Activated T-helper 1 cell treated with anti-CD3 and anti-CD28 coated beads, Interleukin-2, amount 50 U/mL, for 16 hours (primary cell): ENCODE measurements at regions not wholly inside any gene's neighbourhood (a gene's known extent, or its start where the extent isn't known, plus 50 kb on each side); places are given as distances from the start of the nearest gene placed in this dataset.

Experiments used
- DNase-seq, 2 donors: peaks; one replicate each; pipeline ENCODE4 v3.0.0-alpha.2; 2020; ENCODE audit warnings: low read depth in 1 of 2, low spot score in 1 of 2

DNA sequence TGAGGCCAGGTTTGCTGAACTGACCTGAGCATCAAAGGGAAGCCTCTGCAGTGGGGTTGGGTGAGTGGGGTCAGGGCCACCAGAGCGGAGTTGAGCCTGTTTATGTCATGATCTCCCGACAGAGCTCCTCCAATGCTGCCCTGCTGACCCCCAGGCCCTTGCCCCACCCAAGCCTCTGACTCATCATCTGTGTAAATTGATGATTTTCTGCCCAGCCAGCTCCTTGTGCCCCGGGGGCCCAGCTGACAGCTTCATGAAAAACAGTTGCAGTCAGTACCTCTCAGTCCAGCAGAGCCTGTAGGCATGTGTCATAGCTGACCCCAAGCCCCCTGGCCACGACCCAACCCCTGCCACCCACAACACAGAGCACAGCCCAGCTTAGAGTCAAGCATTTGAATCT lies 134.9 kb downstream of the CCT6B start:
- no peak for DNase-seq

- no peak for DNase-seq
These were observed 135.4 kb downstream of the CCT6B start for GRCh38 chr17:34825884-34826283.

DNA sequence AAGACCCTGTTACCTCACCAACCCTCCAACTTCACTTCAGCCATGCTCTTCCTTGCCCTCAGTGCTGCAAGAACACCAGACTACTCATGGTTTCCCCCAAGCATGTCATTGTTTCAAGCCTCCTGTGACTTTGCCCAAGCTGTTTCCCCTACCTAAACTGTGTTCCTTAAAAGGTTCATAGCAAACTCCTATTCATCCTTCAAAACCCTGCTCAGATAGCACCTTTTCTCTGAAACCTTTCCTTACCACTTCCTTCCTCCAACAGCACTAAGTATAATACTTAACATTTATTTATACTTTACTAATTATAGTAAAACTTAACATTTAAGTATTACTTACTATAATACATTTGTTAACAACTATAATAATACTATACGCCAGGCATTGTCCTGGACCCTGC lies 136.2 kb downstream of the CCT6B start:
- no peak for DNase-seq

GRCh38 chr17:34823023-34823422 lies 138.2 kb downstream of the CCT6B start:
- no peak for DNase-seq

DNA sequence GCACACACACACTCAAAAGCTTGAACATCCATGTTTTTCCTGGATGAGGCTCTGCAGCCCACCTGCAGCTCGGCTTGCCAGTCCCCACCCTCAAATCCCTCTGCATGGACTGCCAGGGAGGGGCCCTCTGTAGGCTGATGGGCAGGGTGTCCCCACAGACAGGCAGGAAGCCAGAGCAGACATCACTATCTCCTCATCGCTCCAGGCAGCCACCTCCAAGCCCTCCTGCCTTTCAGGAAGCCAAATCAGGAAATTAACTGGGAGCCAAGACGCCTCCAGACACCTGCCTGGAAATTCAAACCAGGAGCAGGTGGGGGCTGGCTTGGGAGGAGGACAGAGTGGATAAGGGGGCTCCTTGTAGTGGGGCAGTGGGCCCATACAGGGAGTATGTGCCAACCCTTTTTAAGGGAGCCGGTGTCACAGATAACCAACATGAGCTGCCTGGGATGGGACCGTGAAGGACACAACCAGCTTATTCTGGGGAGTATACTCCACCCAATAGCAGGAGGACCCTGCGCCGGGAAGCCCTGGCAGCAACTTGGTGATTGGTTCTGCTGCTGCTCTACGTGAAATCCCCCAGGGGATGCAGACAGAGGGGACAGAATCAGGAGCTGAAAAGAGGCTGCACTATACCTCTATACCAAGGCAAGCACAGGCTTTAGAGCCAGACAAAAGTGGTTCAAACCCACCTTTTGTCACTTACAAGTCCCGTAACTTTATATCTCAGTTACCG lies 139.1 kb downstream of the CCT6B start:
- DNase-seq: no peak

- DNase-seq: no peak
These were observed 140.3 kb downstream of the CCT6B start for GRCh38 chr17:34820922-34821321.

- no peak for DNase-seq
These were observed 140.9 kb downstream of the CCT6B start for GRCh38 chr17:34820248-34820801.

GRCh38 chr17:34817252-34818035 lies 143.8 kb downstream of the CCT6B start:
- no peak for DNase-seq

DNA sequence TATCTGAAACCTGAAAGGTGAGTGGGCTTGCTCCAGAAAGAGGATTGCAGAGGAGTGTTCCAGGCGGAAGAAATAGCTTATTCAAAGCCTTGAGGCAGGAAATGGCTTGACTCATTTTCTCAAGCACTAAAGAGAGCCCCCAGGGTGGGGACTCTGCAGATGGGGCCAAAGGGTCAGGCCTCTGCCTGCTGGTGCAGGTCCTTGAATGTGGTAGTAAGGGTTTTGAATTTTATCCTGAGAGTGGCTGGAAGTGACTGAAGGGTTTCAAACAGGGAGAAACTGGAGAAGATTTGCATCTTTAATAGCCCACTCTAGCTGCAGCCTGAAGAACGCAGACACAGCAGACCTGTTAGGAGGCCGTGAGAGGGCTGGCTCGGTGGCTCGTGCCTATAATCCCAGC lies 144.4 kb downstream of the CCT6B start:
- no peak for DNase-seq

- no peak for DNase-seq
These were observed 148.0 kb downstream of the CCT6B start for GRCh38 chr17:34813290-34813689.

DNA sequence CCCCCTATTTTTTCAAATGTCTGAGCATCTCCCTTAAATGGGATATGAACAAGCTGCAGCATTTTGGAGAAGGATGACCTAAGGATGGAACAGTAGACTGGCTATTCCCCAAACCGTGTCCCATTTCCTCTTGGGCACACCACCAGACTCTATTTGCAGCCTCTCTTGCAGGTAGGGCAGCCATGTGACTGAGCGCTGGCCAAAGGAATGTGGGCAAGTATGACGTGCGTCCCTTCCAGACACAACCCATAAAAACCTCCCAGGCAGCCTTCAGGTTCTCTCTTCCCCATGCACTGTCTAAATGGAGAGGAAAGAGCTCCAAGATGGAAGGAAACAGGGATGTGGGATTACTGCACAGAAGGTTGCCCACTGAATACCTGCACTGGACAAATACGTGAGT lies 149.7 kb downstream of the CCT6B start:
- DNase-seq: no peak

GRCh38 chr17:34800661-34801060 lies 160.6 kb downstream of the CCT6B start:
- DNase-seq: no peak

GRCh38 chr17:34799751-34800150 lies 161.5 kb downstream of the CCT6B start:
- DNase-seq: no peak

DNA sequence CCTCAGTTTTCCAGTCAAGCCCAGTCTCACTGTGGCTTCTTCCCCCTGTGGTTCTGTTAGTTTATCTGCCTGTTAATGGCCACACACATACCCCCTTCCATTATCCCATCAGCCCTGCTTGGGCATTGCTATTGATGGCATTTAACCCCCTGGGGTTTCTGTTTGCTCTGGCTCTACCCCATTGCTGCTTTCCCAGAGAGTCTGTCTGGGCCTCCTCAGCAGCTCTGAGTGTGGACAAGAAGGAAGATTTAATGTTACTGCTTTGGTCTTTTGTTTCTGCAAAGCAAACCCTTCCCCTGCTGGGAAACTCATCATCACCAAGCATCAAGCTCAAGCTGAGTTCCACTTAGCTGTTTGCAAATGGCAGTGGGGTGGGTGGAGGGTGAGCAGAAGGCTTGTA lies 162.7 kb downstream of the CCT6B start:
- DNase-seq: no peak

DNA sequence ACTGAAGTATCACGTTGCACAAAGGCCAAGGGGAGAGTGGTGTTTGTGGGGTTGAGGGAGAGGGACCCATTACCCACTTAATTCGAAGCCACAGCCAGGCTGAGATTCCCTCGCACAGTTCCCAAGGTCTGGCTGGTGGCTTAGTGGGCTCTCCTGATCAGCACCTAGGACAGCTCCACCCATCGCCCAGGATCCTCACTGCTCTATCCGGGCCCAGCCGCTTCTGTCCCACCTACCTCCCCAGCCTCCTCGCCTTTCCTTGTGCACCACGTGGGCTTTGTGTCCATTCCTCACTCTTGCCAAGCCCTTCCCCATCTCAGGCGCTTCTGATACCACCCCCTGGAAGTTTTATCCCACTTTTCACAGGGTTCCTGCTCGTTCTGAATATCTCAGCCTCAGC lies 163.5 kb downstream of the CCT6B start:
- DNase-seq: peak in 1 of 2 donors; percentile 4

- no peak for DNase-seq
These were observed 167.9 kb downstream of the CCT6B start for GRCh38 chr17:34793231-34793908.

GRCh38 chr17:34788696-34789095 lies 172.6 kb downstream of the CCT6B start:
- no peak for DNase-seq

DNA sequence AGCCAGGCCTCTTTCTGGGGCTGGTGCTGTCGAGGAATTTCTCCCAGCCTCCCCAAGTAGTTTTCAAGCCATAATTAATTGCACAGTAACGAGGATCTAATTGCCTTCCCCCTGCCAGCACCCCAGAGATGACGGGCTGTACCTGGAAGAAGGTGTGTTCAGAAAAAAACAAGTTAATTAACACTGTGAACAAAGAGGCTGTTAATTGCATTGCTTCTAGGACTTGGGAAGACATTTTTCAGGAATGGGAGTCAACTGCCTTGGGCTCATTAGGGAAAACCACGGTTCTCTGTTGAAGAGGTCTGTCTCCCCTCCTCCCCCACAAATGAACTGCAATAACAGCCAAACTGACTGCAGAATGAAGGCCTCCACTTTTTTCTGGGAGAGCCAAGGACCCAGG lies 176.7 kb downstream of the CCT6B start:
- no peak for DNase-seq

- no peak for DNase-seq
These were observed 179.0 kb downstream of the CCT6B start for GRCh38 chr17:34782271-34782670.

DNA sequence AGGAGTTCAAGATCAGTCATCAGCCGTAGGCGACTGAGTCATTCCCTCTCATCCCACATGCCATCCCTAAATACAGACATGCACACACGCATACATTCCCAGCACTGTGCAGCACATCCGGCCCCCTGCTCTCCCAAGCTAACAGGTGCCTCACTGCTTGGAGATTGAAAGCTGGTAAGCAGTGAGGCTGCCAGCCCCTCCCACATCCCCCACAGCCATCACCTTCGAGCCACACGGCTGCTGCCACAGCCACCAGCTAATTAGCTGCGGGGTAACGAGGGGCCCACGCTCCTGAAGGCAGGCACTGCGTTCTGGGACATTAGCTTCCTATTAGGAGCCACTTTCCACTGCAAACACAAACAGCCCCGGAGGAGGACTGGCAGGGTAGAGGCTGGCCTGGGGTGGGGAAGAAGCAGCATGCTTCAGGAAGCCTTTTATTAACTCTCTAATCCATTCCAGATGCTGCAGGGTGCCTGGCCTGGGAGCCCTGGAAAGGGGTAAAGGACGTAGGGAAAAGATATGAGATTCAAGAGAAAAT lies 179.6 kb downstream of the CCT6B start:
- DNase-seq: no peak

DNA sequence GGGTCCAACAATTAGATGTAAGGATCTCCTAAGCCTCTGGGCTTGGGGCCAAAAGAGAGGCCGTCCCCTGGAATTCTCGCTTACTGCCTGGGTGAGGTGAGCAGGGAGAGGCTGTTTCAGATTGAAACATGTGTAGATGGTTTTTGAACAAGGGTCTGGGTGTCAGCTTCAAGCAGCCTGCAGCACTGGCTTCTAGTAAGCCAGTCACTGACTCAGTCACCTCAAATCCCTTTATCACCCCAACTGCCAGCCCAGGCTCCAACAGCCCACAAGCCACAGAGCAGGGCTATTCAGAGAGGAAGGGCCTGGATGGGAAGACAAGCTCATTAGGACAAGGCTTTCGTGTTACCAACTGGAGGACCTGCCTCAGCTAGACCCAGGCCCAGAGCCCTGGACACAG lies 180.2 kb downstream of the CCT6B start:
- no peak for DNase-seq

- no peak for DNase-seq
These were observed 180.8 kb downstream of the CCT6B start for GRCh38 chr17:34780438-34780837.
